ENCODE measurements at regions not wholly inside any gene's neighbourhood (a gene's known extent, or its start where the extent isn't known, plus 50 kb on each side); places are given as distances from the start of the nearest gene placed in this dataset.

DNA sequence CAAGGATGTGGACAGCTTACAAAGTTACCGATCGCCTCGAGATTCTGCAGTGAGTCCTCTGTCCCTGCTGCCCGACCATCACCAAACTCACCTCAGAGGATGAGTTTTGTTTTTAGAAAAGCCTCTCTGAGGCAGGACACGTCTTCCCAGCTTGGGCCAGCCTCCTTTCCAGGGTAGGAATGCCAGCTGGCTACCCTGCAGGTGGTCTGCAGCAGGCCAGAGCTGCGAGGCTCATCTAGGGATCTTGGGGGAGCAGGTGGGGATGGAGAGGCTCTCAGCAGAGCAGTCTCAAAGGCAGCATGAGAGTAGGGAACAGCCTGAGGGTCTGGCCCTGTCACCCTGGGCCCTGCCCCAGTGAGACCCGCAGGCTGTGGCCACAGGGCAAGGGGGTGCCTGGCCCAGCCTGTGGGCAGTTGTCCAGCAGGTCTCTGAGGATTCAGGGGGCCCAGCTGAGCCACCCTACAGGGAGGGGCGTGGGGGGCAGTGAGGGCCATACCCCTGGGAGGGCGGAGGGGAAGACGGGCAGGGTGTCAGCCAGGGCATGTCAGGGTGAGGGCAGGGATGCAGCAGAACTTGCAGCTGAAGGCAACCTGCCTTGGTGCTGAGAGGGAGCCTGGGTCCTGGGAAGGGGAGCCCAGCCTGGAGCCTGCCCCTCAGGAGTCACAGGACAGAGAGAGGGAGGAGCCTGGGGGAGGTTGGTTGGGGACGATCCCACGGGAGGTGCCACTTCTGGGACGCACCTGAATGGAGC, 57.3 kb upstream of the TPM4 start:
- ATAC-seq (no peak), DNase-seq (ENCODE audit: low spot score in 2 of 2) (peak in 1 of 2 donors; percentile 53)
- Mint-ChIP-seq H3K27ac (peak overlapping the region in 1 of 2 donors; percentile 75), H3K36me3 (no peaks in the 10 kb centered on the region), H3K9me3 (no peaks in the 10 kb centered on the region)

DNA sequence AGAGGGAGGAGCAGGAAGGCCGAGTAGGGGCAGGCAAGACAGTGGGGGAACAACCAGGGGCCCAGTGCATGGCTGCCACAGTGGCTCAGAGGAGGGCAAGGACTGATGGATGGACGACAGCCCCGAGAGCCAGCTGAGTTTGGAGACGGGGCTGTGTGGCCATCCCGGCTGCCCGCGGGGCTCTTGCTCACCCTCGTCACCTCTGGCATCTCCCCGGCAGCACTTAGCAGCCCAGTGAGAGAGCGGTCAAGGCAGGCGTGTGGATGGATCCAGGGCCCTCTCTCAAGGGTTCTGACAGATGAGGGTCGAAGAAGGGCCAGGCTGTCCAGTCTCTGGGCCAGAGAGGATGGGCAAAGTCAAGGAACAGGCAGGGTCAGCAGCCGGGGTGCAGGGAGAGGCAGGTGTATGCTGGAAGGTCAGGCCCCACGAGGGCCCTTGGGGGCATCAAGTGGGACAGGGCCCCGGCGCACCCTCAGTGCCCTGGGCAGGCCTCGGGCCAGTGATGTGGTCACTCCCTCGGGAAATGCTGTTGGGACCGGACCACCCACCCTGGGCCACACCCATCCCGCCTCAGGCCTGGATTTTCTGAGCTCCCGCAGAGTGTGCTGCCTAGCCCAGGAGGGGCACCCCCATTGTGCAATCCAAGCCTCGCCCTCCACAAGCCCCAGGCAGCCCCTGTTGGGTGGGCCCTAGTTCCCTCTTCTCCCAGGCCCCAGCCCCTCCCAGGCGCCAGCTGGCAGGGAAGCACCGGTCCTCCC, 56.4 kb upstream of the TPM4 start:
- DNase-seq (ENCODE audit: low spot score in 2 of 2) (peak in 1 of 2 donors; percentile 52), ATAC-seq (no peak)
- Mint-ChIP-seq H3K9me3 (no peaks in the 10 kb centered on the region), H3K27ac (peak overlapping the region in 1 of 2 donors; percentile 75), H3K36me3 (no peaks in the 10 kb centered on the region)

DNA sequence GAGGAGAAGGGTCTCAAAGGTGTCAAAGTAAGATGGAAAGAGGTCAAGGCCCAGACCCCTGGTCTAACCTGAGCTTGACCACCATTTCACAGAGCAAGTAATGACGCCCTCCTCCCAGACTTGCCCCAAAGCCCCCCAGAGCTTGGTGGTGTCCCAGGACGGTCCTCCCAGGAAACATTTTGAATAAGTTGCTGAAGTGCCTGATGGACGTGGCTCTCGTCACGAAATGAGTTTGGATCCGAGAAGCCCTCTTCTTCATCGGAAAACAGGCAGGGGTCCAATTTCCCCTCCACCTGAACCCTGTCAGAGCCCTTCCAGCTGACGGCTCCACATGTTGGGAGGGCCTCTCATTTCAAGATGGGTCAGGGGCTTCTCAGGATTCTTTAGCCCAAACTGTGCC, 54.5 kb upstream of the TPM4 start:
- DNase-seq (ENCODE audit: low spot score in 2 of 2) (peak in 1 of 2 donors; percentile 28), ATAC-seq (no peak)
- no peaks in the 10 kb centered on the region for H3K9me3 Mint-ChIP-seq
- H3K27ac Mint-ChIP-seq = no peak overlapping the region
- H3K36me3 Mint-ChIP-seq = no peaks in the 10 kb centered on the region

DNA sequence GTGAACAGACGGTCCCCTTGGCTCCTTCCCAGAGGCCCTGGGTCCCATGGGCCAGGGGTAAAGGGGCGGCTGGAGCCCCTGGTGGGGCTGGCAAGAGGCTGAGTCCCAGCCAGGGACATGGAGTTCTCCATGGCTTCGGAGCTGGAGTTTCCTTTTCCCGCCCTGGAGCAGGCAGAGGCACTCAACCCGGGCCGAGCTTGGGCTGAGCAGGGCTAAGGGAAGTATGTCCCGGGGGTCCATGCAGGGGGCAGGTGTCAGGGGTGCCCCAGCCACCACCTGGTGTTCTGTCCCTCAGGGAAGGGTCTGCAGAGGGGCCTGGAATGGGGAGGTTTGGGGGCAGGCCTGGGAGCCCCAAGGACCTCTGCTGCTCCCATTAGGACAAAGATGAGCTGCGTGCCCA, 54.0 kb upstream of the TPM4 start:
- Mint-ChIP-seq H3K9me3 (no peaks in the 10 kb centered on the region), H3K27ac (no peak overlapping the region), H3K36me3 (no peaks in the 10 kb centered on the region)
- no peak for ATAC-seq
- DNase-seq (ENCODE audit: low spot score in 2 of 2) = peak in 1 of 2 donors; percentile 42

DNA sequence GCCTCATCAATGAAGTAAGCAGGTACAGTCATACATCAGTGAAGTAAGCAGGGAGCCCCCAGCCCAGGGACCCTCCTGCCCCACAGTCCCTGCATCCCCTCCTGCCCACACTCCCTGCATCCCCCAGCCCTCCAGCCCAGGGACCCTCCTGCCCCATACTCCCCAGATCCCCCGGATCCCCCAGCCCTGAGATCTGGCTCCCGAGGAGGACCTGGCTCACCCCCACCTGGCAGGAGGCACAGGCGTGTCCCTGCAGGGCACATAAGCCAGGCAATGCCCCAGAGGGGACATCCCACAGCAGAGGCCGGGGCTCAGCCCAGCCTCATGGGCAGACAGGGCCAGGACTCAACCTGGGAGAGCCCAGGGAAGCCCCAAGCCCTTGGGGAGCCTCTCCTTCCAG, 53.6 kb upstream of the TPM4 start:
- no peak for ATAC-seq
- Mint-ChIP-seq H3K36me3 (no peaks in the 10 kb centered on the region), H3K27ac (no peak overlapping the region), H3K9me3 (no peaks in the 10 kb centered on the region)
- peak in 1 of 2 donors; percentile 48 for DNase-seq (ENCODE audit: low spot score in 2 of 2)

DNA sequence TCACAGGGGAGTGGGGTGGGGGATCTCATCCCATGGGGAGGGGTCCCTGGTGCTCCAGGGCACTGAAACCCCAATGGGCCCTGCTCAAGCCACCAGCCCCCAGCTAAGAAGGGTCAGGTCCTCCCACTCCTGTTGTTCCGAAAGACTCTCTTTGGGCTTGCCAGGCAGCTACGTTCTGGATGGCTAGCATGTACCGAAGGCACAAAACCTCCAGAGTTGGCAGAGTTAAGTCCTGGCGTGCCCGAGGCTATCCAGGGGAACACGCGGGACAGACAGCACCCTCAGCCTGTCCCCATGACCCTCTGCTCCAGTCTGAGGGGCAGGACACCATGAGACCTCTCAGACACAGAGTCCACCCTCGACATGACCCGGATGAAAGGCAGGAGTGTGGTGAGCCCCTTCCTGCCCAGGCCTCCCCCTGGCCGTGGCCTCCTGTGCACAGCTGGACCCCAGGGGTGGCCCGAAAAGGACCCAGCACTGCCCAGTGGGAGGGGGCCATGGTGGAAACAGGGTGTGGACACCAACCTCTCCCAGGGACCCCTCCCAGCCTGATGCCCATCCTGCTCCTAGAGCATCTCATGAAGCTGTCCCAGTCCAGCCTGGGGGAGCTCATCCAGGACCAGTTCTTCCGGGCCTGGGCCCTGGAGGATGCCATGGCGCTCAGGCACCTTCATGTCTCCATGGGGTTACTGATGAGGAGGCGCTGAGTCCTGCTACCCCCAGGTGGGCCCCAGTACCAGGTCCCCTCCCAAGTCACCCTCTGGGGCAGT, 53.0 kb upstream of the TPM4 start:
- no peaks in the 10 kb centered on the region for H3K9me3 Mint-ChIP-seq
- ATAC-seq (no peak), DNase-seq (ENCODE audit: low spot score in 2 of 2) (peak in 1 of 2 donors; percentile 49)
- no peaks in the 10 kb centered on the region for H3K36me3 Mint-ChIP-seq
- H3K27ac Mint-ChIP-seq = peak overlapping the region in 1 of 2 donors; percentile 41

DNA sequence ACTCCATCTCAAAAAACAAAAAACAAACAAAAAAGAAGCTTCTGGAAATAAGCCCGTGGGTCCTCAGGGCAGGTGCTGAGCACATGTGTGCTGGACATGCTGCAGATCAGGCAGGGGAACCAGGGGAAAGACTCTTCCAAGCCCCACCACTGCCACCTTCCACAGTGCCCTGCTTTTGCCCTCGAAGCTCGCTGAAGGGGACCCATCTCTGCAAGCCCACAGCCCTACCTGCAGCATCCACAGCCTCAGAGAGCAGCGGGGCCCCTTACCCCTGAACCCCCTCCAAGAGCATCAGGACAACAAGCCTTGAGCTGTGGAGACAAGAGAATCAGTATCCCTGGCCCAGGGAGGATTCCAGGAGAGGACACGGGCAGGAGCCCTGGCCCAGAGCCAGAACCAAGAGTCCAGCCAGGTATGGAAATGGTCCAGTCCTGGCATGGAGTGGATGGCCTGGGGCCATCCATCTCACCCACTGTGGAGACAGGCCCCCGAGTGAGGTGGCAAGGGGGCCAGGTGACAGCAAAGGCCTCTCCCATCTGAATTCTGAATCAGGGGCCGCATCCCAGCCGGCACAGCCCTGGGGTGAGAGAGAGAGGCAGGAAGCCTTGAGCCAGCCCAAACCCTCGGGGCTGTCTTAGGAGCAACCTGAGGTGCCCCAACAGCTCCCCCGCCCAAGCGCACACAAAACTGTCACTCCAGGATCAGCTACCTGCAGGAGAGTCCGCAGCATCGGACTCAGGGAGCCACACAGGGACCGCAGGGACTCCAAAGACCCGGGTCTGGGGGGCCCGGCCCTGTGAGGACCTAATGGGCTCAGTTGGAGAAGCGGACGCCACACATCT, 51.8 kb upstream of the TPM4 start:
- Mint-ChIP-seq H3K27ac (peak overlapping the region in 1 of 2 donors; percentile 41), H3K9me3 (no peaks in the 10 kb centered on the region), H3K36me3 (no peaks in the 10 kb centered on the region)
- no peak for ATAC-seq
- DNase-seq (ENCODE audit: low spot score in 2 of 2) = peak in 1 of 2 donors; percentile 50

DNA sequence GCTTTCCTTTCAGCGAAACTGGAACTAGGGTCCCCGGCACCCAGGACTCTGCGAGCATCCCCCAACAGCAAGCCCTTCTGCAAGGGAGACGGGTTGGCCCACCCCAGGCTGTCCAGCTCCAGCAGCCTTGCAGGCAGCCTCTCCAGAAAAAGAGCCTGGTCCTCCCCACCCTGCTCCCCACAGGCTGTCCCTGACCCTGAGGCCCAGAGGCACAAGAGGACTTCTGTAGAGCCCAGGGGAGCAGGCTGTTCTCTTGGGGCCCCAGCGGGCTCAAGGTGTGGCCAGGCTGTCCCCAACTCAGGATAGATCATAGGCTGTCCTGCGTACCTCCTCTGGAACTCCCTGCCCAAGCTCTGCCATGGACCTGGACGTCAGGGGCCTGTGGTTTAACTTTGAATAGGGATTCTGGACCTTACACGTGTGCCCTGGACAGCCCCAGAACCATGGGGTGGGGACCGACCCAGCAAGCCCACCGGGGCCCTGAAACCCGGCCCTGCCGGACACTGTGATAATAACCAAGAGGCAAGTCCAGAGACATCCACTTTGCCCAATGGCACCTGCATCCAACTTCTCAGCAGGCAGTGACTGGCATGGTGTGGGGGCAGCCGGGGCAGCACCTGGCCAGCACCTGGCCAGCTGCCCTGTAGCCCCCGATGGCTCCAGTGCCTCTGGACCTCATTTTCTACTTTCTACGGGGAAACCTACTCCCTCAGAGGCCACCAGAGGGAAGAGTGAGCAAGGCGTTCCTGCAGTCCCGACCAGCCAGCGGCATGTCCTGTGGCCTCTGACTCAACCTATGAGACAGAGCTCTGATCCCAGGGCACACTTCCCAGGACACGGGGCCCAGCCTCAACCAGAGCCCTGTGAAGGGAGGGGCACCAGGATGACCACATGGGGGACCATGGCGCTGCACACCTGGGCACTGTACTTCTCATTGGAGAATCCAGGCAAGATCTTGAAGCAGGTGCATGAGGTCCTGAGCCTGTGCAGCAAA, 50.9 kb upstream of the TPM4 start:
- Mint-ChIP-seq H3K27ac (no peak overlapping the region), H3K36me3 (no peaks in the 10 kb centered on the region), H3K9me3 (no peaks in the 10 kb centered on the region)
- DNase-seq (ENCODE audit: low spot score in 2 of 2) = no peak
- peak; percentile 32 to 50 for ATAC-seq

DNA sequence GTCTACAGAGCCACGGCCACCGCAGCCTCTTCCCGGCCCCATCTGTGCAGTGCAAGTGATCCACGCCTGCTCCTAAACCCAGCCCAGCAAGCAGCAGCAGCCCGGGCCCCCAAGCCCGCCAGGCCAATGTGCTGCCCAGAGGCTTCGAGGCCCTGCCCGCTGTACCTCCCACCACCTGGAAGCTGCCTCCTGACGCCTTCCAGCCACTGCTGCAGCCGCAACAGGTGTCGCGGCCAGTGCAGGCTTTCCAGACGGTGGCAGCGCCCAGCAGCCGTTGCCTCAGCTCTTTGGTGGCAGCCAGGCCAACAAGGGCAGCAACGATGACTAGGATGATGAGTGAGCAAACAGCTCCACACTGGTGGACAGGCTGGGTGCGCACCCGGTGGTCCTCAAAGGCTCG, 50.2 kb upstream of the TPM4 start:
- Mint-ChIP-seq H3K36me3 (no peaks in the 10 kb centered on the region), H3K27ac (no peak overlapping the region), H3K9me3 (no peaks in the 10 kb centered on the region)
- no peak for ATAC-seq
- DNase-seq (ENCODE audit: low spot score in 2 of 2) = peak in 1 of 2 donors; percentile 47
